Panc1 (cell line): ENCODE measurements at regions not wholly inside any gene's neighbourhood (a gene's known extent, or its start where the extent isn't known, plus 50 kb on each side); places are given as distances from the start of the nearest gene placed in this dataset.

Source experiments
- ATAC-seq: fragments of 200-7000 bp; cut with Tn5 transposase; 2 replicates; pipeline ENCODE4 v1.9.1; 2020; ENCODE audit warnings: mild to moderate bottlenecking, moderate library complexity
- BruUV-seq: library from RNA; stranded (reverse); fragments of 400-500 nt; replicated peaks from 2 replicates; lab custom pipeline; 2021; lab: Mats Ljungman, UMichigan
- CTCF ChIA-PET: fragments of 300-600 bp; sonication (Branson Sonifier 250); formaldehyde crosslinking; loops from one replicate; lab custom pipeline; 2022; ENCODE audit warnings: antibody characterized with exemption; lab: Charles Lee
- POLR2A ChIA-PET: fragments of 300-600 bp; sonication (Branson Sonifier 250); formaldehyde crosslinking; loops from one replicate; lab custom pipeline; 2022; ENCODE audit warnings: antibody characterized with exemption; lab: Charles Lee
- DNase-seq: peaks from one replicate; pipeline ENCODE4 v3.0.0-alpha.2; 2010; ENCODE audit warnings: low read depth, low spot score
- H3K27ac ChIP-seq: 2 replicates; pipeline ENCODE4 v1.5.1; 2011; ENCODE audit warnings: mild to moderate bottlenecking, low read length, inconsistent platforms
- H3K27me3 ChIP-seq: fragments of 200-500 bp; sonication (Bioruptor generic); 2 replicates; pipeline ENCODE4 v1.6.0; 2014; ENCODE audit warnings: low read length, inconsistent platforms; ENCODE audit not compliant: control insufficient read depth, insufficient read depth
- H3K36me3 ChIP-seq: fragments of 200-500 bp; sonication (Bioruptor generic); 2 replicates; pipeline ENCODE4 v1.5.1; 2014; ENCODE audit warnings: inconsistent platforms, mild to moderate bottlenecking, low read length, moderate library complexity; ENCODE audit not compliant: control insufficient read depth, insufficient read depth
- H3K4me1 ChIP-seq: 2 replicates; pipeline ENCODE4 v1.5.1; 2011; ENCODE audit warnings: inconsistent platforms, mild to moderate bottlenecking, low read length, moderate library complexity; ENCODE audit not compliant: control insufficient read depth, insufficient read depth
- H3K4me3 ChIP-seq, 2 experiments: 2 replicates each; pipeline ENCODE4 v1.5.1; 2011 to 2012; ENCODE audit warnings: low read depth in 2 of 2, low read length in 2 of 2, mild to moderate bottlenecking in 2 of 2, inconsistent platforms in 1 of 2, moderate library complexity in 1 of 2
- H3K9me3 ChIP-seq: fragments of 200-500 bp; sonication (Bioruptor generic); 2 replicates; pipeline ENCODE4 v1.5.1; 2014; ENCODE audit warnings: low read depth, mild to moderate bottlenecking, inconsistent platforms, low read length, moderate library complexity; ENCODE audit not compliant: control insufficient read depth, insufficient read depth
- POLR2AphosphoS5 ChIP-seq: IDR thresholded peaks from 2 replicates; pipeline ENCODE4 v1.6.1; 2012; ENCODE audit warnings: mild to moderate bottlenecking, low read depth, low read length, moderate library complexity
- REST ChIP-seq, 2 experiments: IDR thresholded peaks; 2 replicates each; pipeline ENCODE4 v1.6.1; 2011 to 2012; ENCODE audit warnings: low read depth in 2 of 2, control low read depth in 1 of 2, low read length in 1 of 2, mild to moderate bottlenecking in 1 of 2, moderate library complexity in 1 of 2; ENCODE audit not compliant: insufficient read depth in 1 of 2
- SIN3A ChIP-seq: IDR thresholded peaks from 2 replicates; pipeline ENCODE4 v1.6.1; 2012; ENCODE audit warnings: low read depth, mild to moderate bottlenecking, low read length, moderate library complexity, borderline replicate concordance; ENCODE audit not compliant: insufficient read depth
- TCF7L2 ChIP-seq: IDR thresholded peaks from 2 replicates; pipeline ENCODE4 v1.6.1; 2011; ENCODE audit warnings: mild to moderate bottlenecking, low read depth, low read length, inconsistent platforms
- in situ Hi-C: cut with HindIII; loops from 2 replicates; pipeline ENCODE4 v1.10.0; 2016; ENCODE audit warnings: low sequenced_read_pairs, low pct_unique_long_range_greater_than_20kb
- intact Hi-C: fragments of 100-400 bp; cut with micrococcal nuclease; formaldehyde crosslinking; loops from one replicate; pipeline ENCODE4 v1.10.0; 2022; ENCODE audit not compliant: unreplicated experiment
- TF ChIP-seq, protein P1 (sequence below): fragments of 450-650 bp; IDR thresholded peaks from 2 replicates; pipeline ENCODE4 v1.5.1; 2017; ENCODE audit warnings: mild to moderate bottlenecking

- no peaks in the 10 kb centered on the region for H3K9me3 ChIP-seq
- no peak for TF ChIP-seq TCF7L2
- TF ChIP-seq POLR2AphosphoS5: no peak
- no peak for TF ChIP-seq SIN3A
- TF ChIP-seq, protein P1, sequence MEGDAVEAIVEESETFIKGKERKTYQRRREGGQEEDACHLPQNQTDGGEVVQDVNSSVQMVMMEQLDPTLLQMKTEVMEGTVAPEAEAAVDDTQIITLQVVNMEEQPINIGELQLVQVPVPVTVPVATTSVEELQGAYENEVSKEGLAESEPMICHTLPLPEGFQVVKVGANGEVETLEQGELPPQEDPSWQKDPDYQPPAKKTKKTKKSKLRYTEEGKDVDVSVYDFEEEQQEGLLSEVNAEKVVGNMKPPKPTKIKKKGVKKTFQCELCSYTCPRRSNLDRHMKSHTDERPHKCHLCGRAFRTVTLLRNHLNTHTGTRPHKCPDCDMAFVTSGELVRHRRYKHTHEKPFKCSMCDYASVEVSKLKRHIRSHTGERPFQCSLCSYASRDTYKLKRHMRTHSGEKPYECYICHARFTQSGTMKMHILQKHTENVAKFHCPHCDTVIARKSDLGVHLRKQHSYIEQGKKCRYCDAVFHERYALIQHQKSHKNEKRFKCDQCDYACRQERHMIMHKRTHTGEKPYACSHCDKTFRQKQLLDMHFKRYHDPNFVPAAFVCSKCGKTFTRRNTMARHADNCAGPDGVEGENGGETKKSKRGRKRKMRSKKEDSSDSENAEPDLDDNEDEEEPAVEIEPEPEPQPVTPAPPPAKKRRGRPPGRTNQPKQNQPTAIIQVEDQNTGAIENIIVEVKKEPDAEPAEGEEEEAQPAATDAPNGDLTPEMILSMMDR: no peak
- no peak for TF ChIP-seq REST (IDR thresholded peaks at IDR 0.05; ENCODE audit: insufficient read depth in 1 of 2, low read depth in 2 of 2, low read length in 1 of 2)
- ChIA-PET CTCF (no interaction called here), POLR2A (no interaction called here)
- no peaks in the 10 kb centered on the region for H3K4me1 ChIP-seq
- no TSS peak for BruUV-seq
- no peaks in the 10 kb centered on the region for H3K27me3 ChIP-seq
- in situ Hi-C loops (no loop called here), intact Hi-C loops (no loop called here)
- no peak for ATAC-seq
- DNase-seq: no peak
- no peak overlapping the region for H3K27ac ChIP-seq
- H3K4me3 ChIP-seq: no peak overlapping the region
- H3K36me3 ChIP-seq: no peaks in the 10 kb centered on the region
These were observed 135.2 kb upstream of the SALL1 start for GRCh38 chr16:51286272-51286671.

DNA sequence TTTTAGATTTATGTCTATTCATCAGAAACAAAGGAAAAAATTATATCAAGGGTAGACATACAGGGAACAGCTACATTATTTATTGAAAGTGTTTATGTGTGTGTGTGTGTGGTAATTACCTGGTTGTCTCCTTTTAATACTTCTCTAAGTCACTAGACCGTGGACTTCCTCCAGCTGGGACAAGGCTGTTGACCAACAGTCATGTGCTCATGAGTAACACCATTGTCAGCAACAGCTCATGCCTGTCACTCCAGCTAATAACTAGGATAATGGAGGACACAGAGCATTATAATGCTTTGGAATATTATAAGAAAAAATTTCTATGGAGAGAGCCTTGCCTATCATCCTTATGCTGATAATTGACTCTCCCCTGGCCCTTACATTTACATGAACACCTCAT is 125.3 kb upstream of the SALL1 start:
- Histone ChIP-seq H3K9me3 (no peaks in the 10 kb centered on the region), H3K4me3 (no peak overlapping the region), H3K4me1 (no peaks in the 10 kb centered on the region), H3K27ac (no peak overlapping the region), H3K36me3 (no peaks in the 10 kb centered on the region), H3K27me3 (no peaks in the 10 kb centered on the region)
- DNase-seq (peak; percentile 12), ATAC-seq (no peak)
- BruUV-seq: no TSS peak
- in situ Hi-C loops: no loop called here
- ChIA-PET POLR2A (no interaction called here), CTCF (no interaction called here)
- TF ChIP-seq REST (IDR thresholded peaks at IDR 0.05; ENCODE audit: insufficient read depth in 1 of 2, low read depth in 2 of 2, low read length in 1 of 2) (no peak), SIN3A (no peak), POLR2AphosphoS5 (no peak), TCF7L2 (no peak)
- TF ChIP-seq, protein P1: no peak
- intact Hi-C loops: no loop called here
